ENCODE measurements at regions not wholly inside any gene's neighbourhood (a gene's known extent, or its start where the extent isn't known, plus 50 kb on each side); places are given as distances from the start of the nearest gene placed in this dataset.

DNA sequence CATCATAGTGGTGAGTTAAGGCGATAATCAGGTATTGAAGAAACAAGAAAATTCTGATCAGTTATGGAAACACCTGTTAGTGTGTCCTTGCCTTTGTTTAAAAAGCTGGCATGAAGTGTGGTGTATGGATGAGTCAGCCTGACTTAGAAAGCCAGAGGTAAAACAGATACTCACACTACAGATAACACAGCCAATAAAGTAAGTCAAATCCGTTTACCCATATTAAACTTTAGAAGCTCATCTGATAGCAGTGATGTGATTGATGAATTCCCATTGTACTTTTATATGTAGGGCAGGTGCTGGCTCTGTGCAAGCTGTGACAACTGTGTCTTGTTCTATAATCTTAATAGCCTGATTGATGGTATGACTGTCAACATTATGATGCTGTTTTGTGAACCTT, 1392.7 kb upstream of the IGFBP7 start:
- Mint-ChIP-seq H3K4me1 (ENCODE audit: low read depth, unreplicated experiment) (peaks cover 11% of the 10 kb centered on the region), H3K36me3 (ENCODE audit: insufficient read depth, unreplicated experiment) (no peaks in the 10 kb centered on the region), H3K27ac (ENCODE audit: unreplicated experiment) (no peak overlapping the region), H3K4me3 (ENCODE audit: unreplicated experiment) (no peak overlapping the region), H3K27me3 (ENCODE audit: insufficient read depth, unreplicated experiment) (no peaks in the 10 kb centered on the region), H3K9me3 (ENCODE audit: unreplicated experiment) (no peaks in the 10 kb centered on the region)
- H3K36me3 ChIP-seq (ENCODE audit: control insufficient read depth, insufficient read depth, low read length), result no peaks in the 10 kb centered on the region
- intact Hi-C loops (cut with micrococcal nuclease; ENCODE audit: unreplicated experiment), result no loop called here
- no peak for DNase-seq
- no peak overlapping the region for H3K4me3 ChIP-seq (ENCODE audit: low read depth, low read length)
- CTCF ChIA-PET, result interaction anchor here (0.6 kb wide), 1 partner anchor 246 kb away, joined by 3 read pairs; no protein-coding TSS in a partner anchor
- POLR2A ChIA-PET, result no interaction called here
- no peaks in the 10 kb centered on the region for H3K9me3 ChIP-seq
- no peaks in the 10 kb centered on the region for H3K27me3 ChIP-seq (replicated peaks; ENCODE audit: control insufficient read depth, insufficient read depth, low read length)
- TF ChIP-seq CTCF (IDR thresholded peaks at IDR 0.05; ENCODE audit: insufficient read depth in 1 of 2, low read depth in 1 of 2, low read length in 1 of 2, severe bottlenecking in 1 of 2, unreplicated experiment in 1 of 2), result no peak
- H3K4me1 ChIP-seq, result peaks cover 19% of the 10 kb centered on the region
- no TSS peak for BruUV-seq (replicated peaks)

DNA sequence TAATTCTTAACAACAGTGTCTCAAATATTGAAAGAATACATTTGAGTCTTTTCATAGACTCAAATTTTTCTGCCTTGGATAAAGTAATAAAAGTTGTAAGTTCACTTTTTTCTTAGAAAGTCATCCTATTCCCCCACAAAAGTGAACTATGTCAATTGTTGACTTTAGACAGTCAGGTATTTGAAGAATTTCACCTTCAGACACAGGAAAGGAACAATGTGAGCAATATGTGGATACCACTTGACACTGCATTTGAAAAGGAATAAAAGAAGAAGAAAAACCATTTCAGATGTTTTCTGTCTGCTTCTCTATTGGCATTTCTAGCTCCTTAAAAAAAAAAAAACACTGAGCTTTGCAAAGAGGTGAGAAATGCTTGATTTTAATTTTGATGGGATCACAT, 1389.0 kb upstream of the IGFBP7 start:
- H3K4me3 Mint-ChIP-seq (ENCODE audit: unreplicated experiment), result no peak overlapping the region
- DNase-seq, result peak in 1 of 2 experiments; percentile 9
- peaks cover 9% of the 10 kb centered on the region for H3K9me3 Mint-ChIP-seq (ENCODE audit: unreplicated experiment)
- no peaks in the 10 kb centered on the region for H3K27me3 ChIP-seq (replicated peaks; ENCODE audit: control insufficient read depth, insufficient read depth, low read length)
- no peaks in the 10 kb centered on the region for H3K9me3 ChIP-seq
- peaks cover 11% of the 10 kb centered on the region for H3K4me1 Mint-ChIP-seq (ENCODE audit: low read depth, unreplicated experiment)
- intact Hi-C loops (cut with micrococcal nuclease; ENCODE audit: unreplicated experiment), result no loop called here
- ChIA-PET POLR2A (no interaction called here), CTCF (no interaction called here)
- peaks cover 19% of the 10 kb centered on the region for H3K4me1 ChIP-seq
- no peak overlapping the region for H3K27ac Mint-ChIP-seq (ENCODE audit: unreplicated experiment)
- H3K36me3 Mint-ChIP-seq (ENCODE audit: insufficient read depth, unreplicated experiment), result no peaks in the 10 kb centered on the region
- no peak overlapping the region for H3K4me3 ChIP-seq (ENCODE audit: low read depth, low read length)
- no peaks in the 10 kb centered on the region for H3K27me3 Mint-ChIP-seq (ENCODE audit: insufficient read depth, unreplicated experiment)
- TF ChIP-seq CTCF (IDR thresholded peaks at IDR 0.05; ENCODE audit: insufficient read depth in 1 of 2, low read depth in 1 of 2, low read length in 1 of 2, severe bottlenecking in 1 of 2, unreplicated experiment in 1 of 2), result no peak
- no TSS peak for BruUV-seq (replicated peaks)
- no peaks in the 10 kb centered on the region for H3K36me3 ChIP-seq (ENCODE audit: control insufficient read depth, insufficient read depth, low read length)

GRCh38 chr4:58491620-58492019, 1381.4 kb upstream of the IGFBP7 start:
- Histone ChIP-seq H3K27me3 (replicated peaks; ENCODE audit: control insufficient read depth, insufficient read depth, low read length) (no peaks in the 10 kb centered on the region), H3K4me1 (no peaks in the 10 kb centered on the region), H3K4me3 (ENCODE audit: low read depth, low read length) (no peak overlapping the region), H3K9me3 (no peaks in the 10 kb centered on the region), H3K36me3 (ENCODE audit: control insufficient read depth, insufficient read depth, low read length) (no peaks in the 10 kb centered on the region)
- intact Hi-C loops (cut with micrococcal nuclease; ENCODE audit: unreplicated experiment), result no loop called here
- TF ChIP-seq CTCF (IDR thresholded peaks at IDR 0.05; ENCODE audit: insufficient read depth in 1 of 2, low read depth in 1 of 2, low read length in 1 of 2, severe bottlenecking in 1 of 2, unreplicated experiment in 1 of 2), result no peak
- Mint-ChIP-seq H3K27me3 (ENCODE audit: insufficient read depth, unreplicated experiment) (no peaks in the 10 kb centered on the region), H3K9me3 (ENCODE audit: unreplicated experiment) (peaks cover 18% of the 10 kb centered on the region), H3K4me3 (ENCODE audit: unreplicated experiment) (no peak overlapping the region), H3K36me3 (ENCODE audit: insufficient read depth, unreplicated experiment) (no peaks in the 10 kb centered on the region), H3K27ac (ENCODE audit: unreplicated experiment) (no peak overlapping the region), H3K4me1 (ENCODE audit: low read depth, unreplicated experiment) (no peaks in the 10 kb centered on the region)
- POLR2A ChIA-PET, result no interaction called here
- no peak for DNase-seq
- BruUV-seq (replicated peaks), result no TSS peak
- CTCF ChIA-PET, result no interaction called here

Measured in Caco-2 (cell line).